ENCODE measurements at regions not wholly inside any gene's neighbourhood (a gene's known extent, or its start where the extent isn't known, plus 50 kb on each side); places are given as distances from the start of the nearest gene placed in this dataset.

DNA sequence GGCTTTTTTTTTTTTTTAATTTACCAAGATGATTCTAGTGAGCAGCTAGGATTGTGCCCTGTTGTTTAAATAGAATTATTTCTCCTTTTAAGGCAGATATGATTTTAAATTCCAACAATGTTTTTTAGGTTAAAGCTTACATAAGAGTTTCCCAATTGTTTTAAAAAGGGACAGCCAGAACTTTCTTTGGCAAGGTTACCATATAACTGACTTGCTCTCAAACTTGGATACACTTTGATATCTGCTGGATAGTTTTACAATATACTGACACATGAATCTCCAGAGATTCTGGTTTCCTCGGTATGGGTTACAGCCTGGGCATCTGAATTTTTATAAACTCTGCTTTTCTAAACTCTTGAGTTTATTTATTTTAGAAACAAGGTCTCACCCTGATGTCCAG lies 134.3 kb upstream of the GADL1 start:
- no peak for TF ChIP-seq POLR2A (IDR thresholded peaks at IDR 0.05)
- TF ChIP-seq, protein P1, sequence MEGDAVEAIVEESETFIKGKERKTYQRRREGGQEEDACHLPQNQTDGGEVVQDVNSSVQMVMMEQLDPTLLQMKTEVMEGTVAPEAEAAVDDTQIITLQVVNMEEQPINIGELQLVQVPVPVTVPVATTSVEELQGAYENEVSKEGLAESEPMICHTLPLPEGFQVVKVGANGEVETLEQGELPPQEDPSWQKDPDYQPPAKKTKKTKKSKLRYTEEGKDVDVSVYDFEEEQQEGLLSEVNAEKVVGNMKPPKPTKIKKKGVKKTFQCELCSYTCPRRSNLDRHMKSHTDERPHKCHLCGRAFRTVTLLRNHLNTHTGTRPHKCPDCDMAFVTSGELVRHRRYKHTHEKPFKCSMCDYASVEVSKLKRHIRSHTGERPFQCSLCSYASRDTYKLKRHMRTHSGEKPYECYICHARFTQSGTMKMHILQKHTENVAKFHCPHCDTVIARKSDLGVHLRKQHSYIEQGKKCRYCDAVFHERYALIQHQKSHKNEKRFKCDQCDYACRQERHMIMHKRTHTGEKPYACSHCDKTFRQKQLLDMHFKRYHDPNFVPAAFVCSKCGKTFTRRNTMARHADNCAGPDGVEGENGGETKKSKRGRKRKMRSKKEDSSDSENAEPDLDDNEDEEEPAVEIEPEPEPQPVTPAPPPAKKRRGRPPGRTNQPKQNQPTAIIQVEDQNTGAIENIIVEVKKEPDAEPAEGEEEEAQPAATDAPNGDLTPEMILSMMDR (IDR thresholded peaks at IDR 0.05): no peak

Data from body of pancreas (tissue), 4 donors.